ENCODE measurements at regions not wholly inside any gene's neighbourhood (a gene's known extent, or its start where the extent isn't known, plus 50 kb on each side); places are given as distances from the start of the nearest gene placed in this dataset.

GRCh38 chr3:137065381-137065780, 107.6 kb downstream of the IL20RB start:
- TF ChIP-seq CTCF (IDR thresholded peaks at IDR 0.05; ENCODE audit: poor library complexity, severe bottlenecking) (no peak), EZH2 (IDR thresholded peaks at IDR 0.05; ENCODE audit: borderline replicate concordance, insufficient read depth, low read length, poor library complexity, severe bottlenecking) (no peak), TAF1 (IDR thresholded peaks at IDR 0.05; ENCODE audit: low read depth) (no peak), POLR2AphosphoS5 (IDR thresholded peaks at IDR 0.05) (no peak)

Data from neural cell (in vitro differentiated cells).